H1 (cell line): ENCODE measurements at regions not wholly inside any gene's neighbourhood (a gene's known extent, or its start where the extent isn't known, plus 50 kb on each side); places are given as distances from the start of the nearest gene placed in this dataset.

Experiments
- CTCF ChIA-PET: fragments of 300-600 bp; sonication (Branson Sonifier 250); formaldehyde crosslinking; loops from one replicate; lab custom pipeline; 2021; ENCODE audit not compliant: partially characterized antibody; lab: Charles Lee
- POLR2A ChIA-PET: fragments of 300-600 bp; sonication (Branson Sonifier 250); formaldehyde crosslinking; loops from one replicate; lab custom pipeline; 2021; ENCODE audit warnings: inconsistent platforms; ENCODE audit not compliant: partially characterized antibody; lab: Charles Lee
- DNase-seq, 2 experiments: peaks; one replicate each; pipeline versions ENCODE4 v3.0.0 to v3.0.0-alpha.2; 2010 to 2022; ENCODE audit warnings: low spot score in 2 of 2, low read depth in 1 of 2, mixed read lengths in 1 of 2
- FAIRE-seq: peaks from 2 replicates; lab custom pipeline; 2011; peaks lifted over from hg19 to GRCh38; lab: Jason Lieb, UNC
- H2AFZ ChIP-seq: 2 replicates; pipeline ENCODE4 v1.8.1; 2012; ENCODE audit warnings: low read length, inconsistent platforms
- H2AK5ac ChIP-seq: 2 replicates; pipeline ENCODE4 v1.6.1; 2013; ENCODE audit warnings: low read depth, low read length
- H2BK120ac ChIP-seq: replicated peaks from 2 replicates; pipeline ENCODE3; 2013; ENCODE audit warnings: low read depth, low read length, inconsistent platforms
- H2BK12ac ChIP-seq: 2 replicates; pipeline ENCODE4 v1.6.1; 2013; ENCODE audit warnings: low read depth, low read length
- H2BK15ac ChIP-seq: 2 replicates; pipeline ENCODE4 v1.6.1; 2013; ENCODE audit warnings: low read length
- H2BK20ac ChIP-seq: 2 replicates; pipeline ENCODE4 v1.6.1; 2013; ENCODE audit warnings: low read length
- H2BK5ac ChIP-seq: 2 replicates; pipeline ENCODE4 v1.6.1; 2013; ENCODE audit warnings: low read depth, low read length
- H3K14ac ChIP-seq: 2 replicates; pipeline ENCODE4 v1.6.1; 2013; ENCODE audit warnings: inconsistent platforms; ENCODE audit not compliant: insufficient read length
- H3K18ac ChIP-seq: 2 replicates; pipeline ENCODE4 v1.6.1; 2013; ENCODE audit warnings: low read length; ENCODE audit errors: extremely low read depth
- H3K23ac ChIP-seq: 2 replicates; pipeline ENCODE4 v1.6.1; 2013; ENCODE audit warnings: inconsistent platforms; ENCODE audit not compliant: insufficient read length
- H3K23me2 ChIP-seq: 2 replicates; pipeline ENCODE4 v1.6.1; 2013; ENCODE audit warnings: low read depth, low read length
- H3K27ac ChIP-seq: 2 replicates; pipeline ENCODE4 v1.6.1; 2011; ENCODE audit warnings: low read depth, low read length, inconsistent platforms
- H3K27me3 ChIP-seq, 4 experiments: replicated peaks in 1 of 4; 1 replicate in 1 of 4; 2 replicates in 3 of 4; pipeline versions ENCODE4 v1.6.1 to v1.8.1; 2011 to 2013; ENCODE audit warnings: low read length in 3 of 4, mild to moderate bottlenecking in 3 of 4, inconsistent platforms in 2 of 4, mixed read lengths in 2 of 4, moderate library complexity in 1 of 4; ENCODE audit not compliant: control insufficient read depth in 3 of 4, insufficient read depth in 3 of 4; ENCODE audit errors: extremely low read depth in 1 of 4
- H3K36me3 ChIP-seq, 4 experiments: 2 replicates each; pipeline versions ENCODE4 v1.6.1 to v1.8.1; 2011 to 2013; ENCODE audit warnings: mild to moderate bottlenecking in 4 of 4, low read length in 3 of 4, moderate library complexity in 2 of 4, control low read depth in 1 of 4, inconsistent platforms in 1 of 4; ENCODE audit not compliant: insufficient read depth in 4 of 4, control insufficient read depth in 2 of 4
- H3K4ac ChIP-seq: replicated peaks from 2 replicates; pipeline ENCODE3; 2013; ENCODE audit warnings: low read length, low read depth, mixed read lengths, inconsistent platforms; ENCODE audit not compliant: insufficient read length
- H3K4me1 ChIP-seq, 4 experiments: replicated peaks in 1 of 4; 1 replicate in 1 of 4; 2 replicates in 3 of 4; pipeline versions ENCODE4 v1.6.1 to v1.8.1; 2011 to 2013; ENCODE audit warnings: low read length in 3 of 4, inconsistent platforms in 2 of 4, mixed read lengths in 1 of 4; ENCODE audit not compliant: insufficient read depth in 4 of 4, control insufficient read depth in 3 of 4
- H3K4me2 ChIP-seq, 2 experiments: 2 replicates each; pipeline versions ENCODE4 v1.6.1 to v1.8.1; 2011 to 2013; ENCODE audit warnings: low read depth in 2 of 2, low read length in 2 of 2, control low read depth in 1 of 2, inconsistent platforms in 1 of 2, mild to moderate bottlenecking in 1 of 2; ENCODE audit not compliant: insufficient read depth in 1 of 2
- H3K4me3 ChIP-seq, 4 experiments: fragments of 200-600, 300-600 bp in 1 of 4; sonication (generic), shearing (Covaris generic), sonication (Bioruptor Twin) in 1 of 4; 2 replicates each; pipeline versions ENCODE4 v1.5.1 to v1.8.1; 2011 to 2016; ENCODE audit warnings: low read length in 4 of 4, low read depth in 3 of 4, control low read depth in 2 of 4, inconsistent platforms in 2 of 4, mild to moderate bottlenecking in 2 of 4, mixed read lengths in 1 of 4, moderate library complexity in 1 of 4; ENCODE audit not compliant: insufficient read depth in 2 of 4; ENCODE audit errors: extremely low read depth in 1 of 4
- H3K56ac ChIP-seq: replicated peaks from 2 replicates; pipeline ENCODE3; 2013; ENCODE audit warnings: low read depth, mild to moderate bottlenecking, mixed read lengths, low read length, inconsistent platforms; ENCODE audit not compliant: insufficient read length
- H3K79me1 ChIP-seq: 2 replicates; pipeline ENCODE4 v1.6.1; 2013; ENCODE audit warnings: low read depth, low read length, control low read depth
- H3K79me2 ChIP-seq, 2 experiments: 2 replicates each; pipeline versions ENCODE4 v1.6.1 to v1.8.1; 2012 to 2013; ENCODE audit warnings: low read length in 2 of 2, mild to moderate bottlenecking in 2 of 2, inconsistent platforms in 1 of 2; ENCODE audit not compliant: insufficient read depth in 2 of 2, control insufficient read depth in 1 of 2
- H3K9ac ChIP-seq, 4 experiments: replicated peaks in 1 of 4; 1 replicate in 1 of 4; 2 replicates in 3 of 4; pipeline versions ENCODE4 v1.6.1 to v1.8.1; 2011 to 2013; ENCODE audit warnings: low read depth in 3 of 4, low read length in 3 of 4, control low read depth in 2 of 4, mild to moderate bottlenecking in 2 of 4, moderate library complexity in 2 of 4, inconsistent platforms in 1 of 4; ENCODE audit errors: extremely low read depth in 1 of 4
- H3K9me3 ChIP-seq, 2 experiments: 2 replicates each; pipeline versions ENCODE4 v1.6.1 to v1.8.1; 2012 to 2013; ENCODE audit warnings: mild to moderate bottlenecking in 2 of 2, moderate library complexity in 2 of 2, control low read depth in 1 of 2, inconsistent platforms in 1 of 2, low read depth in 1 of 2, low read length in 1 of 2, mixed read lengths in 1 of 2; ENCODE audit not compliant: insufficient read depth in 2 of 2
- H4K20me1 ChIP-seq, 2 experiments: replicated peaks in 1 of 2; 2 replicates each; pipeline versions ENCODE3 to v1.8.1; 2011 to 2013; ENCODE audit warnings: inconsistent platforms in 2 of 2, low read length in 2 of 2, mild to moderate bottlenecking in 1 of 2; ENCODE audit not compliant: insufficient read depth in 2 of 2, control insufficient read depth in 1 of 2
- H4K5ac ChIP-seq: 2 replicates; pipeline ENCODE4 v1.6.1; 2013; ENCODE audit warnings: low read length, low read depth, mixed read lengths, inconsistent platforms; ENCODE audit not compliant: insufficient read length
- H4K8ac ChIP-seq: 2 replicates; pipeline ENCODE4 v1.8.0; 2013; ENCODE audit warnings: mild to moderate bottlenecking, moderate library complexity, low read length, inconsistent platforms; ENCODE audit not compliant: insufficient read depth; ENCODE audit errors: extremely low read depth
- H4K91ac ChIP-seq: replicated peaks from 2 replicates; pipeline ENCODE3; 2013; ENCODE audit warnings: low read length, mixed read lengths, inconsistent platforms; ENCODE audit not compliant: insufficient read length
- ASH2L ChIP-seq: fragments of 200-600, 300-600 bp; sonication (generic); IDR thresholded peaks from one replicate; pipeline ENCODE4 v1.7.1; 2017; ENCODE audit warnings: low read length
- CHD2 ChIP-seq: IDR thresholded peaks from 2 replicates; pipeline ENCODE4 v1.6.1; 2012; ENCODE audit warnings: low read length, improper control_type of control experiment
- EZH2 ChIP-seq: fragments of 200-600 bp; sonication (generic); IDR thresholded peaks from 2 replicates; pipeline ENCODE4 v1.7.1; 2012; ENCODE audit warnings: low read depth, mild to moderate bottlenecking, moderate library complexity, low read length, inconsistent platforms; ENCODE audit not compliant: severe bottlenecking
- JUND ChIP-seq: IDR thresholded peaks from 2 replicates; pipeline ENCODE4 v1.6.1; 2011; ENCODE audit warnings: mild to moderate bottlenecking, improper control_type of control experiment, low read length
- KDM5A ChIP-seq: fragments of 200-600 bp; IDR thresholded peaks from 2 replicates; pipeline ENCODE4 v1.7.1; 2012; ENCODE audit warnings: mild to moderate bottlenecking, low read length, inconsistent platforms, mixed read lengths
- MAFK ChIP-seq: IDR thresholded peaks from 2 replicates; pipeline ENCODE4 v1.6.1; 2012; ENCODE audit warnings: low read depth, mild to moderate bottlenecking, improper control_type of control experiment, low read length
- NANOG ChIP-seq: IDR thresholded peaks from 2 replicates; pipeline ENCODE4 v1.6.1; 2011; ENCODE audit warnings: low read length, low read depth, mild to moderate bottlenecking, inconsistent platforms; ENCODE audit not compliant: insufficient read depth, poor library complexity, severe bottlenecking
- RNF2 ChIP-seq: fragments of 200-900, 300-1000 bp; sonication (generic); IDR thresholded peaks from 2 replicates; pipeline ENCODE4 v1.7.1; 2016; ENCODE audit warnings: borderline replicate concordance, low read depth, mild to moderate bottlenecking, antibody characterized with exemption, low read length; ENCODE audit not compliant: poor library complexity, severe bottlenecking; ENCODE audit errors: missing control alignments
- SAP30 ChIP-seq: fragments of 300-600 bp; sonication (generic); IDR thresholded peaks from 2 replicates; pipeline ENCODE4 v1.7.1; 2012; ENCODE audit warnings: low read length, moderate library complexity, mild to moderate bottlenecking, inconsistent platforms; ENCODE audit not compliant: insufficient read depth, insufficient replicate concordance
- SP1 ChIP-seq: IDR thresholded peaks from 2 replicates; pipeline ENCODE4 v1.6.1; 2011; ENCODE audit warnings: low read depth, low read length
- SRF ChIP-seq: IDR thresholded peaks from 2 replicates; pipeline ENCODE4 v1.6.1; 2011; ENCODE audit warnings: mild to moderate bottlenecking, low read depth, low read length, moderate library complexity
- TBP ChIP-seq: IDR thresholded peaks from 2 replicates; pipeline ENCODE4 v1.6.1; 2011; ENCODE audit warnings: low read depth, low read length, improper control_type of control experiment
- WGBS, 2 experiments: shearing (Covaris generic) in 1 of 2; methylation state at CpG; one replicate each; pipeline versions ENCODE4 v1.1.6 to v1.1.7; 2013 to 2015; ENCODE audit warnings: low lambda C conversion rate in 2 of 2, mixed read lengths in 2 of 2, inconsistent platforms in 1 of 2, low coverage in 1 of 2, missing lambda C conversion rate in 1 of 2; ENCODE audit not compliant: insufficient replicate concordance in 2 of 2, insufficient coverage in 1 of 2, insufficient read length in 1 of 2; ENCODE audit errors: extremely low coverage in 1 of 2, missing lambda C conversion rate in 1 of 2; 5-methylcytosine and 5-hydroxymethylcytosine counted together

- WGBS, 2 experiments, result 87% methylated on average over 11 of the region's 11 CpGs; no CpG with 5 or more reads in 1 of the 2 experiments
- Histone ChIP-seq H3K4me1 (peaks cover 0 to 7% (median 0%) of the 10 kb centered on the region in 4 experiments; a peak in 1 of 7 replicates), H2BK15ac (no peak overlapping the region), H3K23ac (no peak overlapping the region), H2AFZ (no peak overlapping the region), H2BK5ac (no peak overlapping the region), H3K9ac (no peak overlapping the region), H3K4me3 (no peak overlapping the region), H3K18ac (no peak overlapping the region), H3K56ac (no peak overlapping the region), H3K9me3 (peaks cover under 1 to 3% of the 10 kb centered on the region in 2 experiments; a peak in 1 of 4 replicates), H3K79me2 (no peaks in the 10 kb centered on the region), H4K20me1 (peaks cover 0 to 1% of the 10 kb centered on the region in 2 experiments), H3K27ac (no peak overlapping the region), H2BK12ac (no peak overlapping the region), H4K91ac (no peak overlapping the region), H3K23me2 (no peaks in the 10 kb centered on the region), H3K27me3 (no peaks in the 10 kb centered on the region), H4K5ac (no peak overlapping the region), H3K36me3 (no peaks in the 10 kb centered on the region), H2BK20ac (no peak overlapping the region), H3K4ac (no peak overlapping the region), H3K79me1 (no peaks in the 10 kb centered on the region), H3K14ac (no peak overlapping the region), H3K4me2 (no peak overlapping the region), H2AK5ac (no peak overlapping the region), H2BK120ac (no peak overlapping the region), H4K8ac (no peak overlapping the region)
- ChIA-PET CTCF (interaction anchor here (0.6 to 2.0 kb wide), 6 partner anchors 8 to 305 kb away, joined by 3 to 5 read pairs (median 4); no protein-coding TSS in a partner anchor), POLR2A (interaction anchor here (0.6 to 0.9 kb wide), 2 partner anchors 51 to 142 kb away, joined by 3 to 4 read pairs; no protein-coding TSS in a partner anchor)
- no peak for FAIRE-seq
- no peak for DNase-seq
- TF ChIP-seq EZH2 (no peak), JUND (no peak), RNF2 (no peak), SP1 (no peak), ASH2L (no peak), KDM5A (no peak), TBP (no peak), SRF (no peak), SAP30 (no peak), NANOG (no peak), CHD2 (no peak), MAFK (no peak)
These were observed 65.1 kb upstream of the TGIF1 start for GRCh38 chr18:3384664-3385563.
